ENCODE measurements at regions not wholly inside any gene's neighbourhood (a gene's known extent, or its start where the extent isn't known, plus 50 kb on each side); places are given as distances from the start of the nearest gene placed in this dataset.
"Not testable (repeated sequence)": the region's sequence is repeated elsewhere in the genome, so short reads cannot be mapped to it uniquely, and the experiment has no call there.

DNA sequence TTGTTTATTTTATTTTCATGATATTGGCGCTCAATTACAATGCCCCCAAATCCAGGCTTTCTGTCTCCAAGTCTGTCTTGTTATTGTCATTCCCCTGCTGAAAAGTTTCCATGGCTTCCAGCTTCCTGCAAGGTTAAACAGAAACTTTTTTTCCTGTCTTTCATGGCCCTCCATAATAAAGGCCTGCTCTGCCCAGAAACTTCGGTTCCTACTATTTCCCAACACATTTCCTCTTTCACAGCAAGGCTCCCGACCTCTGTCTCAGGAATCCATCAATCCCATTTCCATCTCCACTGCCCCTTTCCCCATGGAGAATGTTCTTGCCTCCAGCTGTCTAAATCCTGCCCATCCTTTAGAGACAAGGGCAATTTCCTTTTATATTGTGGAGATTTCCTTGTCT lies 365.2 kb upstream of the JARID2 start:
- no peak for DNase-seq (ENCODE audit: low spot score)

DNA sequence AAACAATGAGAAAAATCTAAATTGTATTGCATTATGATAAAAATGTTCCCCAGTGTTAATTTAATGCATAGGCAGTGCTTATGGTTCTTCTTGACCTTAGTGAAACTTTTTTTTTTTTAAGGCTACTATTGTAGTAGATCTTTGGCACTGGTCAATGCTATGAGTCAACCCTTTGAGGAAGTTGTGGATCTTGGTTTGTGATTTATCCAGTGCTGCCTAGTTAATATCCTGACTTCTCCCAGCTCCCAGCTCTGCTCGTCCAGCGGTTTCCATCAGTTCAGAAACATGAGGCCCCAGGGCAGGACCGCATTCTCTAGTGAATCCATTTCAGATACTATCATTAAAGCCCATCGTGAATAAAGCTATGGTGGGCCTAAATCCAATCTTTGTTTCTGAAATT lies 364.5 kb upstream of the JARID2 start:
- DNase-seq (ENCODE audit: low spot score): no peak

DNA sequence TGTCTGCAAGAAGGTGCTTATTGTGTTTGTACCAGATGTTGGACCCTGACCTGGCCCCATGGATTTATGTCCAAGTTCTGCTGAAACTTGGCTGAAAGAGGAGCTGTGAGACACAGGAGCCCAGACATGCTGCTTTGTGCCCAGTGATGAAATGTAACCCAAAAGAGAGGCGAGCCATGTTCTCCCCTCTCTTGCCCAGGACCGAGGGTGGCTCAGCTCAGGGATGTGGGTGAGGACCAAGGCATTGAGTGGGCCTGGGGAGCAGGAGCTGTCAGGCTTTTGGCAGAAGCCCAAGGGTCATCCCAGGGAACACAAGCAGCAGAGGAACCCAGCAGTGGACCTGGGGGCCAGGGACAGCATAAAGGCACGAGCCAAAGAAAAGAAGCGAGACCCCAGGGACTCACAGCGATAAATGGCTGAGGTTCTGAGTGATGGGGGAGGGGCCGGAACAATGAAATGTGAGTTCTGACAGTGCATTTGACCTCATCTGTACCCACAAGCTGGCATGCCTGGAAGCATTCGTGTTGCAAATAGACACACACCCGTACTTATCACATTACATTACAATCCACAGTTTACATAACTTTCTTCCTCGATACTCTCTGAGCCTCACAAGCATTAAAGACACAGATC lies 363.4 kb upstream of the JARID2 start:
- DNase-seq (ENCODE audit: low spot score): no peak

DNA sequence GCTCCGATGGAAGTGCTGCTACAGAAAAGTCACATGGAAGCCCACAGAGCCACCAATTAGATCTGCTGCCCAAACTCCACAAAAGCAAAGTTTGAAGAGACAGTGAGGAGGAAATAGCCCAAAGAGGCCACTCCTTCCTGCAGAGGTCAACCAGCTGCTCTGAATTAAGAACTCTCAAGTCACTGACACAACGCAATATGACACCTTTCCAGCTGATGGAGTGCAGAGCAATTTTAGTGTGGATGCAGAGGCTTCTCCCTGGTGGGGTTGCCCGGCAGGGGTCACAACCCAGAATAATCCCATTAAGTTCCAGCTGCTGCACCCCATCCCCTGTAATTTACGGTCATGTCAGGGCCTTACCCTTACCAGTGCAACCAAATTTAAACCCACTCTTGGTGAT lies 361.9 kb upstream of the JARID2 start:
- DNase-seq (ENCODE audit: low spot score): no peak

DNA sequence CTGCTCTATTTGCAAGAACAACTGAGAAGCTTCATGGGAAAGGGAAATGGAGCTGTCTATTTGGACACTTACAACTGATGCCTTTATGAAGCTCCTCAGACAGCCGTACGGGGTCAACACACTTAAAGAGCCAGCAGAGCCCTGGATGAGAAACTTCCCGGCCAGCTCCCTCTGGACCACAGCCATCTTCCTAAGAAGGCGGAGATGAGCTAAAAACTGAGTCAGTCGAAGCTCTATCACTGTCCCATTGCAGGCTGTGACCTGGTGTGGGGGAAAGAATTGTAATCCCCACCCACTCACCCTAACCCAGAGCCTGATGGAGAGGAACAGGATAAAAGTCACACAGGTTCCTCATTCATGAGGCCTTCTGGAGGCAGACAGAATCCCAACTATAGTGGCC lies 360.4 kb upstream of the JARID2 start:
- DNase-seq (ENCODE audit: low spot score): no peak

DNA sequence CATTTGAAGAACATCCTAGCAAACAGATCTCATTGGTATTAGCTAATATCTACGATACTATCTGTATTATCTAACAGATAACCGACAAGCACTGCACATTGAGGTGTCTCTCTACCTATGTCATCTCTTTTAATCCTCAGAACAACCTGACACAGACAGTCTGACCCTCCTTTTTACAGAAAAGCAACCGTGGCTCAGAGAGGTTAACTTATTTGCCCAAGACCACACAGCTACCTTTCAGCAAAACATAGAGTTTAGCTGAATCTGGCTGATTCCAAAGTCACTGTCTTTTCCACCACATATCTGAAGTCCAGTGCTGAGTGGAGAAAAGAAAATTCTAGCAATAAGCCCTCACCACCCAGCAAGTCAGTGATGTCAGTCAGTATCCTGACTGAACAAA lies 358.7 kb upstream of the JARID2 start:
- no peak for DNase-seq (ENCODE audit: low spot score)

DNA sequence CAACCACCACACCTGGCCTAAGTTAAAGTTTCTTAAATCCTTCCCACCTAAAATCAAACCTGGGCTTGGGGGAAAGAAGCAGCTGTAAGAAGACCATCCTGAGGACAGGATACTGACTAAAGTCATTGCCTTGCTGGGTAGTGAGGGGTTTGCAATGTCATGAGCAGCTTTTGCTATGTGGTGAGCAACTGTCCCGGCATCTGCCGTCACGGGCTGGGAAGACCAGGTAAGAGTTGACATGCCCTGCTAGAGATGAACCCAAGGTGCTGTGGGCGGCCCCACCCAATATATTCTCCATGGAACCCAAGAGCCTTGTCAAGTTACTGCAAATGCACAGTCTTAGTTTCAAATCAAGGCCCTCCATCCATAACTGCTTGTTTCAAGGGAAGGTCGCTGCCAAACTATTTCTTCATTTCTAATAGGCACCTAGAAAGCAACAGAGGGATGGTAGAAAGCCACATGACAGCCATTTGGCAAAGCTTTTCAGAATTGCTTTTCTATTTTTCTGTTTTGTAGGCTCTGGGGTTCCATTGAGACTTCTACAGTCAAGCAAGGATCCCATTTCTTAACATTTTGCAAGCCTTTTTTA lies 357.8 kb upstream of the JARID2 start:
- DNase-seq (ENCODE audit: low spot score): no peak

DNA sequence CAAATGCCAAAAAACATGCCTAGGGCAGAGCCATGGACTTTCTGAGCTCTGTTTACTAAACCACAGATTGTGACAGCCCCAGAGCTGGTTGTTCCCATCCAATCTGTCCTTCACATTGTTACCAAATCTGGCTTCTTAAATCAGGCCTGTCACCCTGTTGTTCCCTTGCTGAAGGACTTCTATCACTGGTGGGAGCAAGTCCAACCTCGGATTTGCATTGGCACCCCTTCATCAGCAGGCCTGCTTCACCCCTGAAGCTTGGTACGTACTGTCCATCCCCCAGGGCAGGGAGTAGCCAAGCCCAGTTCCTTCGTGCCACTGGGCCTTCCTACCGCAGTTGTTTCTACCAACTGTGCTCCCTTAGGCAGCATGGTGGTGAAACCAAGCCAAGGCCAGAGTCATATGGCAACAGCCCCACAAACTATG lies 357.3 kb upstream of the JARID2 start:
- DNase-seq (ENCODE audit: low spot score): no peak

DNA sequence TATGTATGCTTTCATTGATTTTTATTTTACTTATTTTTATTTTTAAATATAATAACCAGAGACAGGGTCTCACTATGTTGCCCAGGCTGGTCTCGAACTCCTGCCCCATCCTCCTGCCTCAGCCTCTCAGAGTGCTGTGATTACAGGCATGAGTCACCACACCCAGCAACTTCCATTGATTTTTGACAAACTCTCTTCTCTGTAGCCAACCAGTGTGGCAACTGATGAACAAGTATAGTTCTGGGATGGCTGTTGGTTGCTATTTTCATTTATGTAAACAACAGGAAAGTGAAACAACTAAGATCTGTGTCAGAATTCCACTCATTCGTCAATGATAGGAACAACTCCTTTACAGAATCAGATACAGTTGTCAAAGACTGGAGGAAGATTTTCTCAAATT lies 356.7 kb upstream of the JARID2 start:
- DNase-seq (ENCODE audit: low spot score): no peak

DNA sequence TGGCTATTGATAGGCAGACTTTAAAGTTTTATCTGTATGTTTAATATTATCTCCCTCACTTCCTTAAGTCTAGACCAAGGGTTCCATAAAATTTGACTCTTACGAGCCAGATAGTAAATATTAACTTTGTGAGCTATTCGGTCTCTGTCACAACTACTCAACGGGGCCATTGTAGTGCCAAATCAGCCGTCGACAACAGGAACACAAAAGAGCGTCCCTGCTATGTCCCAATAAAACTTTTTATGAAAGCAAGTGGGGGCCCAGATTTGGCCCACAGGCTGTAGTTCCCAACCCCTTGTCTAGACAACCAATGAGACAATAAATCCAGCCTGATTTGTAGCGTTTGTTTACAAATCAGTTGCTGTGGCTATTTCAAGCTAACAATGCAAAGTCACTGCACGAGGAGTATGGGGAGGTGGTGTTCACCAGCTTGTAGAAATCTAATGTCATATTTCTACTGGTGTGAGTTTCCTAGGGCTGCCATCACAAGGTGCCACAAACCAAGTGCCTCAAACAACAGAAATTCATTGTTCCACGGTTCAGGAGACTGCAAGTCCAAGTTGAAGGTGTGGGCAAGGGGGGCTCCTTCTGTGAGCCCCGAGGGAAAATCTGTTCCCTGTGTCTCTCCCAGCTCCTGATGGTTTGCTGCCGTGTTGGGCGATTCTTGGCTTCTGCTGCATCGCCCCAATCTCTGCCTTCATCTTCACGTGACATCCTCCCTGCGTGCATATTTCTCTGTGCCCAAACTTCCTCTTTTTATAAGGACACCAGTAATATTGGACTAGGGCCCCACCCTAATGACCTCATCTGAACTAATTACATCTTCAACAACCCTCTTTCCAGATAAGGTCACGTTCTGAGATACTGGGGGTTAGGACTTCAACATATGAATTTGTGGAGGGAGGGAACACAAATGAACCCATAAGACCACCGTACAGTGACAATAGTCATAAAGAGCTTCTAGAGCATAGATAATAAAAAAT lies 356.0 kb upstream of the JARID2 start:
- no peak for DNase-seq (ENCODE audit: low spot score)

DNA sequence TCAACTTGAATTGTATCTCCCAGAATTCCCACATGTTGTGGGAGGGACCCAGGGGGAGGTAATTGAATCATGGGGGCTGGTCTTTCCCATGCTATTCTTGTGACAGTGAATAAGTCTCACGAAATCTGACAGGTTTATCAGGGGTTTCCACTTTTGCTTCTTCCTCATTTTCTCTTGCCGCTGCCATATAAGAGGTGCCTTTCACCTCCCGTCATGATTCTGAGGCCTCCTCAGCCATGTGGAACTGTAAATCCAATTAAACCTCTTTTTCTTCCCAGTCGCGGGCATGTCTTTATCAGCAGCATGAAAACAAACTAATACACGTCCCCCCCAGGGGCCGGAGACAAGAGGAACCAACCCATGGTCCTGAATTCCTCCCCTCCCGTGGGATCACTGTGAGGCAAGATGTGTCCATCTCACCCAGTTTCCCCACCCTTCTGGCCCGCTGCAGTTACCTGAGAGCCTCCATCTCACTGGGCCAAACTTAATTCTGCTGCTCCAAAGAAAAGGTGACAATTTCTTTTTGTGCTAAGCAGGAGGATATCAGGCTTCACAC lies 354.0 kb upstream of the JARID2 start:
- DNase-seq (ENCODE audit: low spot score): not testable (repeated sequence)

DNA sequence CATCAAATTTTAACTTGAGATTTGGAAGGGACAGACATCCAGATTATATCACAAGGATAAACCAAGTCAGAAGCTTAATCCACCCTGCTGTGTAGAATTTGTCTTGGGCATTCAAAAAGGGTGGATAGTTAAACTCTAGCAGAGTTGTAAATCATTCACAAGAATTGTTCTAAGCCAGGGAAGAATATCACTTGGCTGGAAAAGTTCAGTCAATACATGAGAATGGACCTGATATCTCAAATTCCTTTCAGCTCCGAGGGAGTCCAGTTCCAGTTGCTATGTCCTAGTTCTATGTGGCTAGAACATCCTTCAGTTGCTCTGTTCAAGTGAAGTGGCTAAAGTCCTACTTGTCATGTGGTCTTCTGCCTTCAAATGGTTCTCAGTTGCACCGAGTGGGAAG lies 351.8 kb upstream of the JARID2 start:
- no peak for DNase-seq (ENCODE audit: low spot score)

DNA sequence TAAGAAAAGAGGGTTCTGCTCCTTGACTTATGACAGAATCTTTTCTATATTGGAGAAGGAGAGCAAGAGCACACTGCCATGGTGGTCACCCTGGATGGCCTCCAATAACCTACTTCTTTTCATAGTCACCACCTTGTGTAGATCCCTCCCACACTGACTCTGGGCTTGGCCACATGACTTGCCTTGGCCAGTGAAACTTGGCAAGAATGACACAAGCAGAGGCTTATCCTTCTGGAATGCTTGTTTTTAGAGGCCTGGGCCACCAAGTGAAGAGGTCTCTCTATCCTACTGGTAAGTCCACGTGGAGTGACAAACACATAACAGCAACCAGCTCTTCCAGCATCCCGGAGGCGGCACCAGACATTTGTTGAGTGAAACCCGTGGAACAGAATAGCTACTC lies 349.4 kb upstream of the JARID2 start:
- DNase-seq (ENCODE audit: low spot score): no peak

DNA sequence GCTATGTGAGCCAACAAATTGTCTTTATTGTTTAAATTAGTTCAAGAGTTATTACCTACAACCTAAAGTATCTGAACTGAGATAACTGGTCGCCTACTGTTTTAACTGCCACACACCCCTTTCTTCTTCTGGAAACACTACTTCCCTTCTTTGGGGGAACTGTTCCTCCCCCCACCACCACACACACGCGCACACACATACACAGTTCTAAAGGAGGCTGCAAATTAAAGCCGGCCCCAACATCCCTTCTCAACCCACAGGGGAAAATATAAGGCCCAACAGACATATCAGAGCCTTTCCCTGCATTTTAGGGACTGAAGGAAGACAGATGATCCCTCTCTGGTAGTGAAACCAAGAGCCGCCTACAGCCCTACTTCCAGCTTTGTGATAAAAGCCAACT lies 348.0 kb upstream of the JARID2 start:
- DNase-seq (ENCODE audit: low spot score): no peak

DNA sequence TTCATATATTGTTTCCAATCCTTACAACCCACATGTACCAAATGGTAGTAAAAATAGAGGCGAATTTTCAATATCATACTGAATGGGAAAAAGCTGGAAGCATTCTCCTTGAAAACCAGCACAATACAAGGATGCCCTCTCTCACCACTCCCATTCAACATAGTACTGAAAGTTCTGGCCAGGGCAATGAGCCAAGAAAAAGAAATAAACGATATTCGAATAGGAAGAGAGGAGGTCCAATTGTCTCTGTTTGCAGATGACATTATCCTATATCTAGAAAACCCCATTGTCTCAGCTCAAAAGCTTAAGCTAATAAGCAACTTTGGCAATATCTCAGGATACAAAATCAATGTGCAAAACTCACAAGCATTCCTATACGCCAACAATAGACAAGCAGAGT lies 346.4 kb upstream of the JARID2 start:
- DNase-seq (ENCODE audit: low spot score): not testable (repeated sequence)

DNA sequence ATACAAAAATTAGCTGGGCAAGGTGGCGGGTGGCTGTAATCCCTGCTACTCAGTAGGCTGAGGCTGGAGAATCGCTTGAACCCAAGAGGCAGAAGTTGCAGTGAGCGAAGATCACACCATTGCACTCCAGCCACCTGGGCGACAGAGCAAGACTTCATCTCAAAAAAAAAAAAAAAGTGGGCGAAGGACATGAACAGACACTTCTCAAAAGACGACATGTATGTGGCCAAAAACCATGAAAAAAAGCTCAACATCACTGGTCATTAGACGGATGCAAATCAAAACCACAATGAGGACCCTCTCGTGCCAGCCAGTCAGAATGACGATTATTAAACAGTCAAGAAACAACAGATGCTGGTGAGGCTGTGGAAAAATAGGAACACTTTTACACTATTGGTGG lies 344.9 kb upstream of the JARID2 start:
- DNase-seq (ENCODE audit: low spot score): no peak

DNA sequence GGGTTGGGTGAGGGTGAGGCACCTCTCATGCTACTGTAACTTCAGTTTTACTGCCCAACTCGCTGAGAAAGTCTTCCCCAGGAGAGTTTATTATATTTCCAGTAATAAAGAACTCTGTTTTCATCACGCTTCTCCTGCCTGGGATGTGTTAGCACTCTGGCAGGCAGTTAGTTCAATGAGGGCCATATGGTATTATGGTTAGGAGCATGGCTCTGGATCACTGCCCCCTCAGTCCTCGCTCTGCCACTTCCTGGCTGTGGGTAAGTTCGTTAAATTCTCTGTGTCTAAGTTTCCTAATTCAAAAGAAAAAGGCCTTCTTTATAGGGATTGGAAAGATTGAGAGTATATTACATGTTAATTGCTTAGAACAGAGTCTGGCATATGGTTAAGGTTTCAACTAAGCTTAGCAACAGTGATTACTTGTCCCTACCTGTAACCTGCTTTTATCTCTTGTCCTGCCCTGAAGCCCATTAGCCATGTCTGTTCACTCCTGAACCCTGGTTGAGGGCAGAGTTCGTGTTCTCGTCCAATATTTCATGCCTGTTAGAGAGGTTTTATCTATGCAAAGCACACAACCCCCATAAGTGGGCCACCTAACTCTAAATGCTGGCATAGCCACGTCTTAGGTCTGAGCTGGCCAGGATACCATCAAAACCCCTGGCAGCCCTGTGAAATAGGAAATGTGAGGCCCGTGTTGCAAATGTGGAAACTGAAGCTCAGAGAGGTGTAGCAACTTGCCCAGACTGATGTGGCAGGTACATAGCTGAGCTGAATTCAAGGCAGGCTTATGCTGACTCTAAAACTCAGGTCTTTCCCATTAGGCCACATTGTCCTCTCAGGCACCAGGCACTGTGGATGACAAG lies 342.5 kb upstream of the JARID2 start:
- DNase-seq (ENCODE audit: low spot score): no peak

DNA sequence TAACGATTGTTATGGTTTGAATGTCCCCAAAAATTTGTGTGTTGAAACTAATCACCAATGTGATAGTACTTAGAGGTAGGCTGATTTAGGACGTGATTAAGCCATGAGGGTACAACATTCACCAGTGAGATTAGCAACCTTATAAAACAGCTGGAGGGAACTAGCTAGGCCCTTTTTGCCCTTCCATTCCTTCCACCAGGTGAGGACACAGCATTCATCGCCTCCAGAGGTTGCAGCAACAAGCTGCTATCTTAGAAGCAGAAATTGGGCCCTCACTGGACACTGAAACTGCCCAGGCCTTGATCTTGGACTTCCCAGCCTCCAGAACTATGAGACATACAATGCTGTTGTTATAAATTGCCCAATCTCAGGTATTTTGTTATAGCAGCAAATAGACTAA lies 340.7 kb upstream of the JARID2 start:
- no peak for DNase-seq (ENCODE audit: low spot score)

DNA sequence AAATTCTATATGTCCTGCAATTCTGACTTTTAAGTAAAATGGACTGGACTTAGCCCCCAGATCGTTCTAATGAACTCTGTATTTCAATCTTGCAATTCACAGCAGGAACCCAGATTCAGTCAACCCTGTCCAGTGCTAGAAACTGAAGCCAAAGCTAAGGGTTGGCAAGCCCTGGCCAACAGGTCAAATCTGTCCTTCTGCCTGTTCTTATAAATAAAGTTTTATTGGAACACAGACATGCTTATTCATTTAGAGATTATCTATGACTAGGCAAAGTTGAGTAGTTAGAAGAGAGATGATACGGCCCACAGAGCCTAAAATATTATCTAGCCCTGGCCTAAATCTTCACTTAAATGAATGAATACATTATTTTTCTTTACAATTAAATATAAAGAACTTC lies 339.2 kb upstream of the JARID2 start:
- no peak for DNase-seq (ENCODE audit: low spot score)

DNA sequence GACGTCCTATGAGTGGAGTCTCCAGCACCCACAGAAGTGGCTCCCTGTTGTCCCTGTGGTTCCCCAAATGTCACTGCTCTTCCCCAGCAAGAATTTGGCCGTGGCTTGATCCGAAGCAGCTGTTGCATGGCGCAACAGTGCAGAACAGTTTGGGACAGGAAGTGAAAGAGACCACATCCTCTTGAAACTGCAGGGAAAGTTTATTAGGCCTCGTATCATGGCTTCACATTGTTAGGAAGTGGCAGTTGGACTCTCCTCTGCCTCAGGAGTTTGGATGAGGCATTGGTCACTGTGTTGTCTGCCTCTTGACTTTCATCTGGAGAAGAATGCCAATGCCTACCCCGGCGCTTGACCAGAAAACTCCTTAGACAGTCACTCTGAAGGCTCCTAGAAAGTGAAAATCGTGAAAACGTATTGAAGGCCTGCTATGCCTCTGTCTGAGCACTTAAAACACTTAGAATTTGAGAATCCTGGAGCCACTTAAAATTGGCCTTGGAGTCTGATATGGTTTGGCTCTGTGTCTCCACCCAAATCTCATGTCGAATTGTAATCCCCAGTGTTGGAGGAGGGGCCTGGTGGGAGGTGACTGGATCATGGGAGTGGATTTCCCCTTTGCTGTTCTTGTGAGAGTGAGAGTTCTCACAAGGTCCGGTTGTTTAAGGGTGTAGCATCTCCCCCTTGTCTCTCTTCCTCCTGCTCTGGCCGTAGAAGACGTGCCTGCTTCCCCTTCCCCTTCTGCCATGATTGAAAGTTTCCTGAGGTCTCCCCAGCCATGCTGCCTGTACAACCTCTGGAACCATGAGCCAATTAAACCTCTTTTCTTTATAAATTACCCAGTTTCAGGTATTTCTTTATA lies 334.9 kb upstream of the JARID2 start:
- peak; percentile 72 for DNase-seq (ENCODE audit: low spot score)

DNA sequence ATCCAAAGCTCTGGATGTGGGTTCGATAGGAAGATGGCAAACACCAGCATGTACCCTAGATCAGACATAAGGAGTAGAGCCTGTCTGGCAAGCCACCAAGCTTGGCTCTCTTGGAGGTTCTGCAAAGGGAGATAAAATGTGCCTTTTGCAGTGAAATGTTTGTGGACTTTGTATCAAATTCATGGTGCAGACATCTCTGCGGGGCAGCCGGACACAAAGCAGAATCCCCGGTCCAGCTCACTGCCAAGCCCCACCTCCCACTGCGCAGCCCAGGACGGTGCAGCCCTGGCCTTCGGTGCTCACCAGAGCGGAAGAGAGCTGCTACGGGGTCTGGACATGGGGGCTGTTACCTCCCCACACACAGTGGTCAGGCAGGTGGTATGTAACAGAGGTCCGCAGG lies 333.6 kb upstream of the JARID2 start:
- DNase-seq (ENCODE audit: low spot score): no peak

Measured in Ammon's horn (tissue), 1 donor.